ENCODE measurements at regions not wholly inside any gene's neighbourhood (a gene's known extent, or its start where the extent isn't known, plus 50 kb on each side); places are given as distances from the start of the nearest gene placed in this dataset.

DNA sequence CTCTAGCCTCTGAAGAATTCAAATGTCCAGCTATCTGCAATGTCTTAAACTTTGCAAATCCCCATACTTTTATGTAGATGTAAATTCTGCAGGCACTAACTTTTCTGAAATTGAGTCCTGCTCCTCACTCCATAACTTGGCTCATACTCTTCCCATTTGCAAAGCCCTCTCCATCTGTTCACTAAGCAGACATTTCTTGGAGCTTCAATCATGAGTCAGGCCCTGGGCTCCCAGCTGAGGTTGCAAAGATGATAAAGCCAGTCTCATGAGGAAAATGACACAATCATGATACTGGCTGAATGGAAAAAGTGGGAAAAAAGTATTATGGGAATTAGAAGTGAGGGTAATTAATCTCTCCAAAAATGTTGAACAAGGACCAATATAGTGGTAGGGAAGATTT is 507.6 kb downstream of the NR2F2 start:
- TF ChIP-seq, protein P1, sequence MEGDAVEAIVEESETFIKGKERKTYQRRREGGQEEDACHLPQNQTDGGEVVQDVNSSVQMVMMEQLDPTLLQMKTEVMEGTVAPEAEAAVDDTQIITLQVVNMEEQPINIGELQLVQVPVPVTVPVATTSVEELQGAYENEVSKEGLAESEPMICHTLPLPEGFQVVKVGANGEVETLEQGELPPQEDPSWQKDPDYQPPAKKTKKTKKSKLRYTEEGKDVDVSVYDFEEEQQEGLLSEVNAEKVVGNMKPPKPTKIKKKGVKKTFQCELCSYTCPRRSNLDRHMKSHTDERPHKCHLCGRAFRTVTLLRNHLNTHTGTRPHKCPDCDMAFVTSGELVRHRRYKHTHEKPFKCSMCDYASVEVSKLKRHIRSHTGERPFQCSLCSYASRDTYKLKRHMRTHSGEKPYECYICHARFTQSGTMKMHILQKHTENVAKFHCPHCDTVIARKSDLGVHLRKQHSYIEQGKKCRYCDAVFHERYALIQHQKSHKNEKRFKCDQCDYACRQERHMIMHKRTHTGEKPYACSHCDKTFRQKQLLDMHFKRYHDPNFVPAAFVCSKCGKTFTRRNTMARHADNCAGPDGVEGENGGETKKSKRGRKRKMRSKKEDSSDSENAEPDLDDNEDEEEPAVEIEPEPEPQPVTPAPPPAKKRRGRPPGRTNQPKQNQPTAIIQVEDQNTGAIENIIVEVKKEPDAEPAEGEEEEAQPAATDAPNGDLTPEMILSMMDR (IDR thresholded peaks at IDR 0.05; ENCODE audit: extremely low read depth in 1 of 2, insufficient read depth in 1 of 2, low read depth in 1 of 2, low read length in 2 of 2), result no peak
- TF ChIP-seq EZH2 (IDR thresholded peaks at IDR 0.05; ENCODE audit: borderline replicate concordance, low read depth, low read length, severe bottlenecking) (no peak), POLR2AphosphoS5 (IDR thresholded peaks at IDR 0.05; ENCODE audit: insufficient read depth, low read depth, low read length) (no peak), POLR2A (IDR thresholded peaks at IDR 0.05; ENCODE audit: low read depth, low read length) (no peak), MYC (IDR thresholded peaks at IDR 0.05; ENCODE audit: low read depth, low read length) (no peak), GATA2 (IDR thresholded peaks at IDR 0.05; ENCODE audit: insufficient read depth, insufficient read length, low read depth, low read length) (no peak), JUN (IDR thresholded peaks at IDR 0.05; ENCODE audit: borderline replicate concordance, insufficient read depth, insufficient read length, low read depth) (no peak)
- TF ChIP-seq, protein P2, sequence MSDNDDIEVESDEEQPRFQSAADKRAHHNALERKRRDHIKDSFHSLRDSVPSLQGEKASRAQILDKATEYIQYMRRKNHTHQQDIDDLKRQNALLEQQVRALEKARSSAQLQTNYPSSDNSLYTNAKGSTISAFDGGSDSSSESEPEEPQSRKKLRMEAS (IDR thresholded peaks at IDR 0.05; ENCODE audit: insufficient read depth, insufficient read length), result no peak

All from endothelial cell of umbilical vein (primary cell).